GM12872 (cell line): ENCODE measurements at regions not wholly inside any gene's neighbourhood (a gene's known extent, or its start where the extent isn't known, plus 50 kb on each side); places are given as distances from the start of the nearest gene placed in this dataset.

Experiments
- CTCF ChIP-seq: IDR thresholded peaks from 3 replicates; pipeline ENCODE4 v1.5.1; 2011; ENCODE audit warnings: low read depth, mild to moderate bottlenecking, low read length, moderate library complexity; ENCODE audit not compliant: insufficient read depth

- TF ChIP-seq CTCF: no peak
These were observed 301.9 kb upstream of the POU5F2 start for GRCh38 chr5:94043311-94043710.

GRCh38 chr5:94040591-94041148, 299.3 kb upstream of the POU5F2 start:
- TF ChIP-seq CTCF: no peak

GRCh38 chr5:94039101-94039500, 297.7 kb upstream of the POU5F2 start:
- no peak for TF ChIP-seq CTCF

GRCh38 chr5:94031631-94032030, 290.2 kb upstream of the POU5F2 start:
- TF ChIP-seq CTCF: no peak

- TF ChIP-seq CTCF: no peak
These were observed 286.6 kb upstream of the POU5F2 start for GRCh38 chr5:94028001-94028400.

- TF ChIP-seq CTCF: no peak
These were observed 285.7 kb upstream of the POU5F2 start for GRCh38 chr5:94027145-94027544.

- no peak for TF ChIP-seq CTCF
These were observed 284.5 kb upstream of the POU5F2 start for GRCh38 chr5:94025788-94026473.

GRCh38 chr5:94024620-94025019, 283.2 kb upstream of the POU5F2 start:
- no peak for TF ChIP-seq CTCF
